GM20431 (cell line): ENCODE measurements at regions not wholly inside any gene's neighbourhood (a gene's known extent, or its start where the extent isn't known, plus 50 kb on each side); places are given as distances from the start of the nearest gene placed in this dataset.
"Not testable (repeated sequence)": the region's sequence is repeated elsewhere in the genome, so short reads cannot be mapped to it uniquely, and the experiment has no call there.

Experiments
- in situ Hi-C: fragments of 300-500 bp; cut with MseI, MboI; formaldehyde crosslinking; loops from one replicate; pipeline ENCODE4 v1.15.0; 2020; ENCODE audit warnings: low sequenced_read_pairs; ENCODE audit not compliant: unreplicated experiment

- in situ Hi-C loops, result no loop called here
Observed at GRCh38 chr22:25448435-25449051, 115.9 kb upstream of the GRK3 start.

DNA sequence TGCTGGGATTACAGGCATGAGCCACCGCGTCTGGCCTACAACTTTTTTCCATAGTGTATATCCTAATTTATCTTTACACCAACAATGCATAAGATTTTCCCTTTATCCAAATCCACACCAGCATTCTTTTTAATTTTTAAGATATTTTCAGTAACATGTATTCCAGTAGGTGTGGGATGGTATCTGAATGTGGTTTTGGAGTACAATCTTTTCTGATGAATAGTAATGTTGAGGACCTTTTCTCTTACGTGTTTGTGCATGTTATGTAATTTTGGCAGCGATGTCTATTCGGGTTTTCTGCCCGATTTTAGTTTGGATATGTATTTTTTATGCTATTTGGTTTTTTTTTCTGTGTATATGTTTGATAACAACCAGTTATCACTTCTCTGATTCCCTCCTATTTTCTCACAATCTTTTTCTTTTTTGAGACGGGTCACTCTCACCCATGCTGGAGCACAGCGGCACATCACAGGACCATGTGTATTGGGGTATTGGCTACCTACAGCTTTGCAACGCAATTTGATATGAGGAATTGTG, 114.6 kb upstream of the GRK3 start:
- in situ Hi-C loops, result no loop called here

DNA sequence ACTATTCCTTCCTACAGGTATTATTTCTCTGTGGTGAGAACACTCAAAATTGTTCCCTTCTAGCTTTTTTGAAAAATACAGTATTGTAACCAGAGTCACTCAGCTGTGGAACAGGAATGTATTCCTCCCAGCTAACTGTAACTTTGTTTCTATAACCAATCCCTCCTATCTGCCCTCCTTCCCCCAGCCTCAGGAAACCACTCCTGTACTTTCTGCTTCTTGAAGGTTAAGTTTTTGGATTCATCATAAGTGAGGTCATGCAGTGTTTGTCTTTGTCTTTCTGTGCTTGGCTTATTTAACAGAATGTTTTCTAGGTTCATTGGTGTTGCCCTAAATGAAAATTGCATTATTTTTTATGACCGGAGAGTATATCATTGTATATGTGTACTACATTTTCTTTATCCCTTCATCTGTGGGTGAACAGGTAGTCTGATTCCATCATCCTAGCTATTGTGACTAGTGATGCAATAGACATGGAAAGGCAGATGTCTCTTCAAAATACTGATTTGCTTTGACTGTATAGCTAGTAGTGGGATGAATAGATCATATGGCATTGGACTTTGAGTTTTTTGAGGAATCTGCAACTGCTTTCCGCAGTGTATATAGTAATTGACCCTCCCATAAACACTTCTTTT, 112.9 kb upstream of the GRK3 start:
- in situ Hi-C loops, result no loop called here

DNA sequence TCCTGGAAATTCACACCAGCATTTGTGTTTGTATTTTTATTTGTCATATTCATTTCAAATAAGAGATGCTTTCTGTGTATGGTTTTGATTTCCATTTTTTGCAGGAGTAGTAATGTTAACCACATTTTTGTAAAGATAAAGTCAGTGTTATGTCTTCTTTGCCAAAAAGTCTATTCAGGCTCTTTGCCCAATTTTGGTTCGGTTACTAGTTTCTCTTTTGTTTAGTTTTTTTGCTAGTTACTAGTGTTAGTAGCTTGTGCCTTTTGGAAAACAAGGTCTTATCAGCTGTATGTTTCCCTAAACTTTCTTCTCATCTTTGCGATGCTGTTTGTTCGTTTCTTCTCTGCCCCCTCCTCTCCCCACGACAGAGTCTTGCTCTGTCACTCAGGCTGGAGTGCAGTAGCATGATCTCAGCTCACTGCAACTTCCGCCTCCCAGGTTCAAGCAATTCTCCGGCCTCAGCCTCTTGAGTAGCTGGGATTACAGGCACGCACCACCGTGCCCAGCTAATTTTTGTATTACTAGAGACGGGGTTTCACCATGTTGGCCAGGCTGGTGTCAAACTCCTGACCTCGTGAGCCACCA, 112.3 kb upstream of the GRK3 start:
- in situ Hi-C loops, result no loop called here

DNA sequence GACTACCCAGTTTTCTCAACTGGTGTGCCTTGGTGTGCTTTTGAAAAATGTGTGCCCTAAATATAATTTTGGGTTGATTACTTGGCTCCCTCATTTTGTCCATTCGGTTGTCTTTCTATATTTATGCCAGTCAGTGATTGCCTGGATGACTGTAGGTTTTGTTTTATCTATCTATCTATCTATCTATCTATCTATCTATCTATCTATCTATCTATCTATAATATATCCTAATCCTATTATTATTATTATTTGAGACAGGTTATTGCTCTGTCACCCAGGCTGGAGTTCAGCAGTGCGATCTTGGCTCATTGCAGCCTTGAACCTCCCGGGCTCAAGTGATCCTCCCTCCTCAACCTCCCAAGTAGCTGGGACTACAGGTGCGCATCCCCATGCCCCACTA, 111.4 kb upstream of the GRK3 start:
- in situ Hi-C loops, result no loop called here

GRCh38 chr22:25453557-25453956, 110.9 kb upstream of the GRK3 start:
- in situ Hi-C loops, result no loop called here

DNA sequence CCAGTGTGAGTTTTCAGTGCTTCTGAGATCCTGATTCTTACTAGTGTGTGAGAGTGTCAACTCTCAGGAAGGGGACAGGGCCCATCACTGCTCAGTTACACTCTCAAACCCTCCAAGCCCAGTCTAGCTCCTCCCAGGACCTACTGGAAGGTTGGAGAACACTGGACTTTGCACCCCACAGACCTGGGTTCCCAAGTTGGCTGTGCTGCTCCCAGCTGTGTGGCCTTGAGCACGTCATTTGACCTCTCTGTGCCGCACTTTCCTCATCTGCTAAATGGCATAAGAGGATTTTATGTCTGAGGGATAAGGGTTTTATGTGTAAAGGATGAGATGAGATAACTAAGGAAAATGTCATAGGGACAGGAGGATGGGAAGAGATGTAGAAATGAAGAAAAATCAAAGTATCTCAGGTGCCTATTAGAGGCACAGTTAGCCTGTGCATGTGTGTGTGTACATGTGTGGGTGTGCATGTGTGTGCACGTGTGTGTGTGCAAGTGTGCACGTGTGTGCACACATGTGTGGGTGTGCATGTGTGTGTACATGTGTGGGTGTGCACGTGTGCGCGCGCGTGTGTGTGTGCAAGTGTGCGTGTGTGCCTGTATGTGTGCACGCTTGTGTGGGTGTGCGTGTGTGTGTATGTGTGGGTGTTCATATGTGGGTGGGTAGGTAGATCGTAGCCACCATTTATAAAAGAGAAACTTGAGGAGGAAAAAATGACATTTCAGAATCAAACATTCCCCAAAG, 108.0 kb upstream of the GRK3 start:
- in situ Hi-C loops, result not testable (repeated sequence)

DNA sequence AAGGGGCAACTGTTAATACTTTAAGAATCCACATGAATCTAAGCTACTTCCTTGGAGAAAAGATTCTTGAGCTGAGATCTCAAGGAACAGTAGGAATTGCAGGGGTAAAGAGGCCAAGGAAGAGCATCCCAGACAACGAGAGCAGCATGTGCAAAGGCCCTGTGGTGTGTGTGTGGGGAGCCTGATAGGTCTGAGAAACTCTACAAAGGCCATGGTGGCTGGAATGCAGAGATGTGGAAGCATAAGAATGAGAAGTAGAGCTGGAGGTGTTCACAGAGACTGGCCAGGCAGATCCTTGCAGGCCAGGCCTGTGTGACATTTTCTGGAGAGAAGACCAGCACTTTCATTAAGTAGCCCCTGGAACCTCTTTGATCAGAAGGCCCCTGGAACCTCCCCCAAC, 105.8 kb upstream of the GRK3 start:
- in situ Hi-C loops, result not testable (repeated sequence)

DNA sequence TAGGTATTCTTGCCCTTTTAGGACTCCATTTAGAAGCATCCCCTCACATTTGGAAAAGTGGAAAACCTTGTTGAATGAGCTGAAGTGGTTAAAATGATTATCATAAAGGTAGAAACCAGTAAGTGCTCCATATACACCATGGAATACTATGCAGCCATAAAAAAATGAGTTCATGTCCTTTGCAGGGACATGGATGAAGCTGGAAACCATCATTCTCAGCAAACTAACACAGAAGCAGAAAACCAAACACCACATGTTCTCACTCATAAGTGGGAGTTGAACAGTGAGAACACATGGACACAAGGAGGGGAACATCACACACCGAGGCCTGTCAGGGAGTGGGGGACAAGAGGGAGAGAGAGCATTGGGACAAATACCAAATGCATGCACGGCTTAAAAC, 103.8 kb upstream of the GRK3 start:
- in situ Hi-C loops, result loop anchor here (10.0 kb wide), 1 partner anchor 314 kb away; no protein-coding TSS in a partner anchor

- in situ Hi-C loops, result loop anchor here (10.0 kb wide), 1 partner anchor 314 kb away; no protein-coding TSS in a partner anchor
Observed at GRCh38 chr22:25461301-25461700, 103.2 kb upstream of the GRK3 start.

DNA sequence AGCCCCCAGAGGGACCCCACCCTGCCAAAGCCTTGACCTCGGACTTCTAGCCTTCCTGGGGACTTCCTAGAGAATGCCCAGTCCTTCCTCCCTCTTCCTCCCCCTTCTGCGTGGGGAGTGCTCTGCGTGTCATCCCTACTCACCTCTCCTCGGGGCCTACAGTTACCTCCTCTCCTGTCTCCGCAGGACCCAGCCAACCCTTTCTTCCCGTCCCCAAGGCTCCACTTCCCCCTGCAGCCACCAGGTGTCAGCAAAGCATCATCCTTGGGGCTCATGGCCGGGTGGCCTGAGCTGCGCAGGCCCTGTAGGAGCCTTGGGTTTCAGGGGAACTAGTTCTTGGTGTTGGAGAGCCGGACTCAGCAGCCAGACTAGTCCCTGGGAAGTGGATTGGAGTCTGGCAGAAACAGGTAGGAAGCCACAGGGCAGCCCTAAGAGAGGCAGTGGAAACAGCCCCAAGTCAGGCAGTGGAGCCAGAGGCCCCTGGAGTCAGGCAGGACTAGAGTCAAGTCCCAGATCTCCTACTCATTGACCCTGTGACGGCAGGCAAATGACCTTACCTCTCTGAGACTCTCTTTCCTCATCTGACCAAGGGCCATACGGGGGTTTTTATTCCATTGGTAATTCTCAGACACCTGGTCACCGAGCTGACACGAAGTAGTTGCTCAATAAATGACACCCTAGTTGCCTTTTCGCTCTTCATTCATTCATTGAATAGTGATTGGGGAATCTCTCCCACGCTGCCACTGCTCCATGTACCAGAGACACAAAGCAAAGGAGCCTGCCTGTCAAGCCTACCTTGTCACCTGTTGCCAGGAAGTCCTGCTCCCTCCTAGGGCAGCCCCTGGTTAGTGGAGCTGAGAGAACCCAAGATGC, 101.8 kb upstream of the GRK3 start:
- in situ Hi-C loops, result loop anchor here (10.0 kb wide), 1 partner anchor 312 kb away; no protein-coding TSS in a partner anchor

DNA sequence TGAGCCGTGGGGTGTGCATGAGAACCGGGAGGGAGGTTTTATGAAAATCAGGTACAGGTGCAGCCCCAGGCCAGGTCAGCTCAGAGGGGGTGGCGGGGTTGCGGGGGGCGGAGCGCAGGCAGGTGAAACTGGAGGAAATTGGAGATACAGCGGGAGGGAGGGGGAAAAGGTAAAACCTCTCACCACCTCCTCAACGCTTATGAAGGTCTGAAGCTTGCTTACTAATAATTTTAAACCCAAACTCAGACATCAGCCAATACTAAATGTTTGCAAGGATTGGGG, 101.2 kb upstream of the GRK3 start:
- in situ Hi-C loops, result loop anchor here (10.0 kb wide), 1 partner anchor 312 kb away; no protein-coding TSS in a partner anchor

DNA sequence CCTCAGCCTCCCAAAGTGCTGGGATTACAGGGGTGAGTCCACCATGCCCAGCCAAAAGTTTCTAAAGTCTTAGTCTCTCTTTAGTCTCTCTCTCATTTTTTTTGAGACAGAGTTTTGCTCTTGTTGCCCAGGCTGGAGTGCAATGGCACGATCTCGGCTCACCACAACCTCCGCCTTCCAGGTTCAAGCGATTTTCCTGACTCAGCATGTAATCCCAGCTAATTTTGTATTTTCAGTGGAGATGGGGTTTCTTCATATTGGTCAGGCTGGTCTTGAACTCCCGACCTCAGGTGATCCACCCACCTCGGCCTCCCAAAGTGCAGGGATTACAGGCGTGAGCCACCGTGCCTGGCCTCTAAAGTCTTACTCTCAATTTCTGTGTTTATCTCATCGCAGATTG, 100.1 kb upstream of the GRK3 start:
- in situ Hi-C loops, result loop anchor here (10.0 kb wide), 1 partner anchor 310 kb away; no protein-coding TSS in a partner anchor

DNA sequence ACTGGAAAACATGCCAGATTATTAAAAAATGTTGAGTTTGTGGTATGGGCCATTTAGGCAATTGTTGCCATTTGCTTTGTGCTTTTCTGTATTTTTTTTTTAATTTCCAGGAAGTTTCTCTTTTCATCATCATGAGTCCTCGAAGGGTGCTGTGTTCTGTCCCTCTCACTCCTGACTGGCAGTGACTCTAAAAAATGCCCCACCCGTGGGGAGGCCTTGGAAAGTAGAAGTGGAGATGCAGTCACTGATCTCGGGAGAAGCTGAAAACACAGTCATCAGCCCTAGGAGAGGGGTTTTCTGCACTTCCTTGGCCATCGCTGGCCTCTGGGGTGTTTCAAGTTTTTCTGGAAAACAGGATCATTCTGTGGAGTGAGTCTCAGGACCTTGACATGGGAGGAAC, 98.5 kb upstream of the GRK3 start:
- in situ Hi-C loops, result loop anchor here (10.0 kb wide), 1 partner anchor 309 kb away; no protein-coding TSS in a partner anchor

GRCh38 chr22:25472382-25472781, 92.1 kb upstream of the GRK3 start:
- in situ Hi-C loops, result no loop called here

DNA sequence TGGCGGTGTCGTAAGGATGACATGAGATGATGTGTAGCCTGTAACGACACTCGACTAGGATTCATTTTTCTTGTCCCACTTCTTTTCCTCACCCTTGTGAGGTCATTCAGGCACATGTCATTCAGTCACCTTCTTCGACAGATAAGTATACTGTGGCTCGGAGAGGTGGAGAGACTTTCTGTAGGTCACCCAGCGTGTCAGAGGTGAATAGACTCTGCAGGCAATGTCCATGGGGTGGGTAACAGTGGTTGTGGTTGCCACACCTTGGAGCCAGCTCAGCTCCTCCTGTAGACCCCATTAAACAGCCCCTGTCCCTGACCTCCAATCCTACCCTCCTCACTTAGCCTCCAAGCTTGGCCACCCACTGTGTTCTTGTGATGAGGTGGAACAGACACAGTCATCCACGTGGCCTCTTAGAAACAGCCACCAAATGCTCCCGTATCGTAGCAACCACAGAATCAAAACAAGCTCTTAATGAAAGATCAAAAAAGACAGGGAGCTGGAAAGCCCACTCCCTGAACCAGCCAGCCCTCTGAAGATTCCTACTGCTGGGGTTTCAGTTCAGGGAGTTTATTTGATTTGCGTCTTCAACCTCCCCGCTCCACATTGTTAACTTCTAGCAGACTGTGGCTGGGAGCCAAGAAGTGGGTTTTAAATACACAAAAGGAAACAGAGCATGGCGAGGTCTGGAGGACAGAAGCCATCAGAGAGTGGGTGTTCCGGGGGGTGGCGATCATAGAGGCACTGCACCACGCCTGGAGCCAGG, 89.0 kb upstream of the GRK3 start:
- in situ Hi-C loops, result no loop called here

GRCh38 chr22:25477358-25477757, 87.1 kb upstream of the GRK3 start:
- in situ Hi-C loops, result no loop called here

DNA sequence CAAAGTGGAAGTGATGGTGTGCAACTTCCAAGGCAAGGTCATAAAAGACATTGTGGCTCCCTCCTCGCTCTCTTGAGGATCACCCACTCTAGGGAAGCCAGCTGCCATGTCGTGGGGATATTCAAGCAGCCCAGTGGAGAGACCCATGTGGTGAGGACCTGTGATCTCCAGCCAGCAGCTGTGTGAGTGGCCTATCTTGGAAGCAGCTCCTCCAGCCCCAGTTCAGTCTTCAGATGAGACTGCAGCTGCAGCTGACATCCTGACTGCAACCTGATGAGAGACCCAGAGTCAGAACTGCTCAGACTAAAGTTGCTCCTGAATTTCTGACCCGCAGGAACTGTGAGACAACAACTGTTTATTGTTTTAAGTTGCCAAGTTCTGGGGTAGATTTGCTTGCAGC, 86.4 kb upstream of the GRK3 start:
- in situ Hi-C loops, result no loop called here

DNA sequence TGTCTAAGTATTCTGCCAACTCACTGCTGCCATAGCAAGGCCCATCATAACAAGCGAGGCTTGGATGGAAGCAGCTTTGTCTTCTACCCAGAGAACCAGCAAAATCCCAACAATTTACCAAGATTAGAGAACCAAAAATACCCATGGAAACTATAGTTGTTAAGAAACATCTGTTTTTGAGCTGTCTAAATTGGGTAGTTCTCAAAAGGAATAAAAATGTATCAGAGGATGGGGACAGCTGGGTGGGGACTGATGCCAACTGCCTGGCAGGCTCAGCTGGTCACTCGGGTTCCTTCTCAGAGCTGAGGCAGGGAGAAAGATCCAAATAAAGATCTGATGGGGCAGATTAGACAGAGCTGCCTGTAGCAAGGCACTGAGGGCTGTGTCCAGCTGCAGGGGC, 85.9 kb upstream of the GRK3 start:
- in situ Hi-C loops, result no loop called here
